CD8-positive, alpha-beta memory T cell (primary cell): ENCODE measurements at regions not wholly inside any gene's neighbourhood (a gene's known extent, or its start where the extent isn't known, plus 50 kb on each side); places are given as distances from the start of the nearest gene placed in this dataset.

Experiments
- CTCF ChIA-PET: fragments of 350-600 bp; sonication (Branson Sonifier 250); formaldehyde crosslinking; loops from one replicate; lab custom pipeline; 2021; ENCODE audit warnings: antibody characterized with exemption; lab: Charles Lee
- POLR2A ChIA-PET: fragments of 350-600 bp; sonication (Branson Sonifier 250); formaldehyde crosslinking; loops from one replicate; lab custom pipeline; 2021; ENCODE audit warnings: antibody characterized with exemption; lab: Charles Lee
- DNase-seq, 5 donors: peaks; one replicate each; pipeline versions ENCODE4 v3.0.0 to v3.0.0-alpha.2; 2020 to 2022; ENCODE audit warnings: mixed read lengths in 1 of 5
- H3K27ac ChIP-seq: one replicate; pipeline ENCODE4 v1.7.0; 2013; ENCODE audit warnings: low read depth, mild to moderate bottlenecking, low read length, moderate library complexity
- H3K27me3 ChIP-seq: 2 replicates; pipeline ENCODE4 v1.7.0; 2013; ENCODE audit warnings: low read length, mild to moderate bottlenecking; ENCODE audit not compliant: insufficient read depth, poor library complexity, severe bottlenecking
- H3K36me3 ChIP-seq: 2 replicates; pipeline ENCODE4 v1.7.0; 2013; ENCODE audit warnings: mild to moderate bottlenecking, low read length, moderate library complexity; ENCODE audit not compliant: insufficient read depth
- H3K4me1 ChIP-seq: 2 replicates; pipeline ENCODE4 v1.7.0; 2013; ENCODE audit warnings: mild to moderate bottlenecking, low read length, moderate library complexity; ENCODE audit not compliant: insufficient read depth
- H3K4me3 ChIP-seq: 2 replicates; pipeline ENCODE4 v1.7.0; 2013; ENCODE audit warnings: mild to moderate bottlenecking, low read length
- H3K9me3 ChIP-seq: 2 replicates; pipeline ENCODE4 v1.7.0; 2013; ENCODE audit warnings: mild to moderate bottlenecking, low read length
- H3K27ac Mint-ChIP-seq, 8 donors: one replicate each; pipeline ENCODE4 v1.8.0; 2020 to 2021; ENCODE audit warnings: mixed read lengths in 8 of 8, mild to moderate bottlenecking in 6 of 8, inconsistent platforms in 3 of 8, moderate library complexity in 3 of 8
- H3K27me3 Mint-ChIP-seq, 2 donors: one replicate each; pipeline ENCODE4 v1.8.0; 2020 to 2021; ENCODE audit warnings: mixed read lengths in 2 of 2, mild to moderate bottlenecking in 1 of 2, moderate library complexity in 1 of 2
- H3K36me3 Mint-ChIP-seq, 3 donors: one replicate each; pipeline ENCODE4 v1.8.0; 2020 to 2021; ENCODE audit warnings: mixed read lengths in 3 of 3, inconsistent platforms in 1 of 3, mild to moderate bottlenecking in 1 of 3
- H3K4me1 Mint-ChIP-seq, 3 donors: one replicate each; pipeline ENCODE4 v1.8.0; 2020 to 2021; ENCODE audit warnings: mixed read lengths in 3 of 3, inconsistent platforms in 1 of 3, mild to moderate bottlenecking in 1 of 3
- H3K4me3 Mint-ChIP-seq, 7 donors: one replicate each; pipeline ENCODE4 v1.8.0; 2020 to 2021; ENCODE audit warnings: mixed read lengths in 7 of 7, mild to moderate bottlenecking in 6 of 7, moderate library complexity in 4 of 7, inconsistent platforms in 2 of 7
- H3K9me3 Mint-ChIP-seq, 5 donors: one replicate each; pipeline ENCODE4 v1.8.0; 2020 to 2022; ENCODE audit warnings: mixed read lengths in 5 of 5, mild to moderate bottlenecking in 3 of 5, moderate library complexity in 2 of 5, inconsistent platforms in 1 of 5

DNA sequence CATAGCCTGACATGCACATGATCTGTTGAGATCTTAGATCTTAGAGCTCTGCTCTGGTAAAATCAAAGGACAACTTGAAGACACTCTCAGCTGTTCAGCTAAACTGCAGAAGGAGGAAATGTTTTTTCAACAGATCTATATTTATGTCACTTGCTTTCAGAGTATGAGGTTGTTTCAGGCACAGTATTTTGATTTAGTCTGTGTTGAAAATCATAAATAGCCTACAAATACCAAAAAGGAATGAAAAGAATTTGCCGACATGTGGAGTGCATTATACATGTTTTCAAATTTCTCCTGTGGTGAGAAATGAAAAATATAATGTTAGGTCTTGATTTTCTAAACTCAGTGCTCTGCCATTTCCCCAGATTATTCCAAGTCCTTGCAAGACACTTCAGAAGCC, 1118.4 kb downstream of the TBL1XR1 start:
- no peaks in the 10 kb centered on the region for H3K27me3 ChIP-seq
- no peak overlapping the region for H3K4me3 ChIP-seq
- H3K27ac ChIP-seq, result no peak overlapping the region
- ChIA-PET POLR2A (no interaction called here), CTCF (no interaction called here)
- Mint-ChIP-seq H3K27me3 (peaks cover 0 to 2% of the 10 kb centered on the region in 2 donors), H3K4me1 (no peaks in the 10 kb centered on the region), H3K36me3 (no peaks in the 10 kb centered on the region), H3K4me3 (no peak overlapping the region), H3K9me3 (peaks cover 2 to 22% (median 5%) of the 10 kb centered on the region in 5 donors), H3K27ac (no peak overlapping the region)
- H3K9me3 ChIP-seq, result no peaks in the 10 kb centered on the region
- DNase-seq, result no peak
- no peaks in the 10 kb centered on the region for H3K4me1 ChIP-seq
- H3K36me3 ChIP-seq, result no peaks in the 10 kb centered on the region

DNA sequence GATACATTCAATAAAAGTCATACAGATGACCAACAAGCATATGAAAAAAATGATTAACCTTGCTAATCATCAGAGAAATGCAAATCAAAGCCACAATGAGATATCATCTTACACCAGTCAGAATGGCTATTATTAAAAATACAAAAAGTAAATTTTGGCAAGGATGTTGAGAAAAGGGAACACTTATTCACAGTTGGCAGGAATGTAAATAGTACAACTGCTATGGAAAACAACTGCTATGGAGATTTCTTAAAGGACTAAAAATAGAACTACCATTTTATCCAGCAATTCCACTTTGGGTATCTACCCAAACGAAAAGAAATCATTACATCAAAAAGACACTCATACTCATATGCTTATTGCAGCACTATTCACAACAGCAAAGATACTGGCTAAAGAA, 1121.8 kb downstream of the TBL1XR1 start:
- H3K9me3 Mint-ChIP-seq, result peaks cover 2 to 12% (median 5%) of the 10 kb centered on the region in 5 donors
- no peak overlapping the region for H3K27ac Mint-ChIP-seq
- CTCF ChIA-PET, result no interaction called here

DNA sequence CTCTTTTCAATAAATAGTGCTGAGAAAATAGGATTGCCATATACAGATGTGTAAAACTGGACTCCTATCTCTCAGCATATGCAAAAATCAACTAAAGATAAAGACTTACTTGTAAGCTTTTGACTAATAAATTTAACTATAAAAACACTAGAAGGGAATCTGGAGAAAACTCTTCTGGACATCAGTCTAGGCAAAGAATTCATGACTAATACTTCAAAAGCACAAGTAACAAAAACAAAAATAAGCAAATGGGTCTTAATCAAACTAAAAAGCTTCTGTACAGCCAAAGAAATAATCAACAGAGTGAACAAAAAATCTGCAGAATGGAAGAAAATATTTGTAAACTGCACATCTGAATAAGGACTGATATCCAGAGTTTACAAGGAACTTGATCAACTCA, 1122.2 kb downstream of the TBL1XR1 start:
- H3K4me3 Mint-ChIP-seq, result no peak overlapping the region

More for the DNA sequence above, 1121.8 kb downstream of the TBL1XR1 start:
- Histone ChIP-seq H3K4me1 (no peaks in the 10 kb centered on the region), H3K36me3 (no peaks in the 10 kb centered on the region), H3K27ac (no peak overlapping the region), H3K9me3 (no peaks in the 10 kb centered on the region), H3K4me3 (no peak overlapping the region), H3K27me3 (no peaks in the 10 kb centered on the region)
- POLR2A ChIA-PET, result no interaction called here
- DNase-seq, result no peak
- H3K4me3 Mint-ChIP-seq, result no peak overlapping the region
- H3K36me3 Mint-ChIP-seq, result no peaks in the 10 kb centered on the region
- H3K4me1 Mint-ChIP-seq, result no peaks in the 10 kb centered on the region
- H3K27me3 Mint-ChIP-seq, result peaks cover 0 to 2% of the 10 kb centered on the region in 2 donors

GRCh38 chr3:176074096-176074495, 1123.2 kb downstream of the TBL1XR1 start:
- no peaks in the 10 kb centered on the region for H3K4me1 ChIP-seq

More for the DNA sequence above, 1122.2 kb downstream of the TBL1XR1 start:
- ChIA-PET POLR2A (no interaction called here), CTCF (no interaction called here)
- H3K9me3 Mint-ChIP-seq, result peaks cover 2 to 15% (median 5%) of the 10 kb centered on the region in 5 donors
- H3K36me3 Mint-ChIP-seq, result no peaks in the 10 kb centered on the region
- Histone ChIP-seq H3K36me3 (no peaks in the 10 kb centered on the region), H3K27ac (no peak overlapping the region), H3K4me3 (no peak overlapping the region), H3K4me1 (no peaks in the 10 kb centered on the region), H3K9me3 (no peaks in the 10 kb centered on the region), H3K27me3 (no peaks in the 10 kb centered on the region)
- no peak for DNase-seq
- H3K27me3 Mint-ChIP-seq, result peaks cover 0 to 2% of the 10 kb centered on the region in 2 donors
- no peaks in the 10 kb centered on the region for H3K4me1 Mint-ChIP-seq
- no peak overlapping the region for H3K27ac Mint-ChIP-seq

GRCh38 chr3:176071943-176072342, 1125.3 kb downstream of the TBL1XR1 start:
- no peaks in the 10 kb centered on the region for H3K4me1 Mint-ChIP-seq
- CTCF ChIA-PET, result no interaction called here

More at GRCh38 chr3:176074096-176074495, 1123.2 kb downstream of the TBL1XR1 start:
- no peaks in the 10 kb centered on the region for H3K9me3 ChIP-seq
- no peak overlapping the region for H3K4me3 ChIP-seq
- peaks cover 0 to 2% of the 10 kb centered on the region in 2 donors for H3K27me3 Mint-ChIP-seq
- H3K4me3 Mint-ChIP-seq, result no peak overlapping the region
- H3K27me3 ChIP-seq, result no peaks in the 10 kb centered on the region
- H3K27ac ChIP-seq, result no peak overlapping the region
- H3K9me3 Mint-ChIP-seq, result peaks cover 2 to 17% (median 5%) of the 10 kb centered on the region in 5 donors
- H3K4me1 Mint-ChIP-seq, result no peaks in the 10 kb centered on the region
- DNase-seq, result no peak
- no peaks in the 10 kb centered on the region for H3K36me3 ChIP-seq
- CTCF ChIA-PET, result no interaction called here
- H3K27ac Mint-ChIP-seq, result no peak overlapping the region
- POLR2A ChIA-PET, result no interaction called here
- H3K36me3 Mint-ChIP-seq, result no peaks in the 10 kb centered on the region

GRCh38 chr3:176068750-176069149, 1128.5 kb downstream of the TBL1XR1 start:
- H3K9me3 ChIP-seq, result no peaks in the 10 kb centered on the region
- no peak overlapping the region for H3K27ac Mint-ChIP-seq
- ChIA-PET POLR2A (no interaction called here), CTCF (no interaction called here)
- no peak overlapping the region for H3K4me3 ChIP-seq
- peaks cover 0 to 6% (median 3%) of the 10 kb centered on the region in 5 donors for H3K9me3 Mint-ChIP-seq
- DNase-seq, result no peak
- H3K4me1 Mint-ChIP-seq, result no peaks in the 10 kb centered on the region
- no peaks in the 10 kb centered on the region for H3K4me1 ChIP-seq
- no peak overlapping the region for H3K4me3 Mint-ChIP-seq
- no peak overlapping the region for H3K27ac ChIP-seq
- H3K27me3 ChIP-seq, result no peaks in the 10 kb centered on the region
- no peaks in the 10 kb centered on the region for H3K36me3 Mint-ChIP-seq
- no peaks in the 10 kb centered on the region for H3K36me3 ChIP-seq
- H3K27me3 Mint-ChIP-seq, result no peaks in the 10 kb centered on the region

More at GRCh38 chr3:176071943-176072342, 1125.3 kb downstream of the TBL1XR1 start:
- no peak overlapping the region for H3K27ac ChIP-seq
- H3K36me3 ChIP-seq, result no peaks in the 10 kb centered on the region
- DNase-seq, result no peak
- Mint-ChIP-seq H3K9me3 (peaks cover 0 to 17% (median 5%) of the 10 kb centered on the region in 5 donors), H3K27ac (no peak overlapping the region), H3K27me3 (peaks cover 0 to 2% of the 10 kb centered on the region in 2 donors), H3K4me3 (no peak overlapping the region), H3K36me3 (no peaks in the 10 kb centered on the region)
- POLR2A ChIA-PET, result no interaction called here
- no peaks in the 10 kb centered on the region for H3K27me3 ChIP-seq
- no peak overlapping the region for H3K4me3 ChIP-seq
- no peaks in the 10 kb centered on the region for H3K4me1 ChIP-seq
- H3K9me3 ChIP-seq, result no peaks in the 10 kb centered on the region

- no peaks in the 10 kb centered on the region for H3K4me1 ChIP-seq
- H3K36me3 ChIP-seq, result no peaks in the 10 kb centered on the region
- H3K27ac Mint-ChIP-seq, result no peak overlapping the region
- H3K9me3 Mint-ChIP-seq, result peaks cover 0 to 14% (median 3%) of the 10 kb centered on the region in 5 donors
- no peaks in the 10 kb centered on the region for H3K27me3 Mint-ChIP-seq
- no peaks in the 10 kb centered on the region for H3K4me1 Mint-ChIP-seq
- H3K4me3 ChIP-seq, result no peak overlapping the region
- H3K27me3 ChIP-seq, result no peaks in the 10 kb centered on the region
- no peak overlapping the region for H3K27ac ChIP-seq
- ChIA-PET CTCF (no interaction called here), POLR2A (no interaction called here)
- DNase-seq, result no peak
- no peaks in the 10 kb centered on the region for H3K36me3 Mint-ChIP-seq
- H3K9me3 ChIP-seq, result no peaks in the 10 kb centered on the region
- no peak overlapping the region for H3K4me3 Mint-ChIP-seq
Measured at GRCh38 chr3:176058856-176059255, 1138.4 kb downstream of the TBL1XR1 start.

DNA sequence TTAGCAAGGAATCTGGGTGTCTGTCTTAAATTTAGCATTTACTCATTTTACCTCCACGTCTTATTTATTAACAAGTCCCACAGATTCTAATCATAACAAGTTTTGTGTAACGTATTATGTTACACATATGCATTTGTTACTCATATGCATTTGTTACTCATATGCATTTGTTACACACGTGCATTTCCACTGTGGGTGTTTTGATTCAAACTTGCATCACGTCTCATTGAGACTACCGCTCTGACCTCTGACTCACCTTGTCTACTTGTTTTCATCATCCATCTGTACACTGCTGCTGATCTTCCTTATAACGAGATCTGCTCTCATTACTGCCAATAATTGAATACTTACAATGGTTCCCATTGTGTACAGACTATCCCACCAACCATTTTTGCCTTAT, 1141.4 kb downstream of the TBL1XR1 start:
- Mint-ChIP-seq H3K4me1 (no peaks in the 10 kb centered on the region), H3K4me3 (no peak overlapping the region), H3K9me3 (peaks cover 0 to 14% (median 5%) of the 10 kb centered on the region in 5 donors), H3K36me3 (no peaks in the 10 kb centered on the region), H3K27me3 (no peaks in the 10 kb centered on the region), H3K27ac (no peak overlapping the region)
- Histone ChIP-seq H3K27me3 (no peaks in the 10 kb centered on the region), H3K9me3 (no peaks in the 10 kb centered on the region), H3K4me3 (no peak overlapping the region), H3K36me3 (no peaks in the 10 kb centered on the region), H3K27ac (no peak overlapping the region), H3K4me1 (no peaks in the 10 kb centered on the region)
- ChIA-PET CTCF (no interaction called here), POLR2A (no interaction called here)
- no peak for DNase-seq
